Activated CD8-positive, alpha-beta memory T cell treated with anti-CD3 and anti-CD28 coated beads for 24 hours (primary cell): ENCODE measurements at regions not wholly inside any gene's neighbourhood (a gene's known extent, or its start where the extent isn't known, plus 50 kb on each side); places are given as distances from the start of the nearest gene placed in this dataset.
"Not testable (repeated sequence)": the region's sequence is repeated elsewhere in the genome, so short reads cannot be mapped to it uniquely, and the experiment has no call there.

Experiments
- DNase-seq: peaks from one replicate; pipeline ENCODE4 v3.0.0-alpha.2; 2020

GRCh38 chr4:155442267-155443105 lies 65.7 kb upstream of the MAP9 start:
- peak; percentile 83 for DNase-seq

DNA sequence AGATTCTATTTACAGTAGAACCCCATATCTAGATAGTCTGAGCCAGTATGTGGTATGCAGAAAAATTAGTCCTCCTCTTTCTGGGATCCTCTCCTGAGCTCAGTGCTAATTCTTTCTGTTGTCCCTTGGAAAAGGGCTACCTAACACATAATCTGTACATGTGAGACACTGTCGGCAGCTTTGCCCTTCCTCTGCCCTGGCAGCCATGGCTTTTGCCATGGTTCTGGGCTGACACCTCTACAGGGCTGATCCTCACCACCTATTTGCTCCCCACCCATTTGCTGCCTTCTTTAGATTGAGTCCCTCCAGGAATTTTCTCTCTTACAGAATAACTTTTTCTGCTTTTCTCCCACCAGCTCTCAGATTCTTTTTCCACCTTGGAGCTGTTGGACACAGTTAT lies 64.7 kb upstream of the MAP9 start:
- no peak for DNase-seq

DNA sequence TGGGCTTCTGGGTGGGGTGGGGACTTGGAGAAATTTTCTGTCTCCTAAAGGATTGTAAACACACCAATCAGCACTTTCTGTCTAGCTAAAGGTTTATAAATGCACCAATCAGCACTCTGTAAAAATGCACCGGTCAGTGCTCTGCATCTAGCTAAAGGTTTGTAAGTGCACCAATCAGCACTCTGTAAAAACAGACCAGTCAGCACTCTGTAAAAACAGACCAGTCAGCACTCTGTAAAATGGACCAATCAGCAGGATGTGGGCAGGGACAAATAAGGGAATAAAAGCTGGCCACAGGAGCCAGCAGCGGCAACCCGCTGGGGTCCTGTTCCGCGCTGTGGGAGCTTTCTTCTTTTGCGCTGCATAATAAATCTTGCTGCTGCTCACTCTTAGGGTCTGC lies 63.0 kb upstream of the MAP9 start:
- DNase-seq, result not testable (repeated sequence)

DNA sequence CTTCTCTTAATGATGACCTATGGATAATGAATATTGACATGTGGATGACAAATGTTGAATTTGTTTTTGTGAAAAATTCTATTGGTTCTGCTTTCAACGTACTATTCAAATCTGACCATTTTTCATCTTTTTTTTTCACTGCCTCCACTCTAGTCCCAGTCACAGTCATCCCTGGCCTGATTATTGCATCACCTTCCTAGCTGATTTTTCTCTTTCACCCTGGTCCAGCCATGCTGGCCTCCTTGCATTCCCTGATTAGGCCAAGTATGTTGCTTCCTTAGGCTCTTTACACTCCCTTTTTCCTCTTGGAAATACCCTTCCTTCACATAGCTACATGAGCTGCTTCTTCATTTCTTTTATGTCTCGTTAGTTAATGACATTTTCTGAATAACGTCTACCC lies 58.1 kb upstream of the MAP9 start:
- no peak for DNase-seq

DNA sequence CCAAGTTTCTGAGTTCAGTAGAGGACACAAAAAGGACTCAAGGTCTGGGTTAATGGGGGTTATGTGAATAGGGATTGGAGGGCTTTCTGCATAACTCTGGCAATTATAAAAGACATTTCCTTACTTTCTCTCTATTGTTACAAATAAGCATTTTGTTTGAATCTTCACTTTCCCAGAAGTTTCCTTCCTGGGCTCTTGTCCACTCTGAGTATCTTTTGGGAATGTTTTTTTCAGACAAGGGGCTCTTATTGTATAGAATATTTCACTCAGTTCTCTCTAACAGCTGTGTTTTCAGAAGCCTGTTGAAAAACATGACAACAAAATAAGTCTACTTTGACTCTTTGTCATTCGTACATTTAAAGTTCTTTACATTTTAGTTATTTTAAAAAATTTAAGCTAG lies 57.6 kb upstream of the MAP9 start:
- no peak for DNase-seq

DNA sequence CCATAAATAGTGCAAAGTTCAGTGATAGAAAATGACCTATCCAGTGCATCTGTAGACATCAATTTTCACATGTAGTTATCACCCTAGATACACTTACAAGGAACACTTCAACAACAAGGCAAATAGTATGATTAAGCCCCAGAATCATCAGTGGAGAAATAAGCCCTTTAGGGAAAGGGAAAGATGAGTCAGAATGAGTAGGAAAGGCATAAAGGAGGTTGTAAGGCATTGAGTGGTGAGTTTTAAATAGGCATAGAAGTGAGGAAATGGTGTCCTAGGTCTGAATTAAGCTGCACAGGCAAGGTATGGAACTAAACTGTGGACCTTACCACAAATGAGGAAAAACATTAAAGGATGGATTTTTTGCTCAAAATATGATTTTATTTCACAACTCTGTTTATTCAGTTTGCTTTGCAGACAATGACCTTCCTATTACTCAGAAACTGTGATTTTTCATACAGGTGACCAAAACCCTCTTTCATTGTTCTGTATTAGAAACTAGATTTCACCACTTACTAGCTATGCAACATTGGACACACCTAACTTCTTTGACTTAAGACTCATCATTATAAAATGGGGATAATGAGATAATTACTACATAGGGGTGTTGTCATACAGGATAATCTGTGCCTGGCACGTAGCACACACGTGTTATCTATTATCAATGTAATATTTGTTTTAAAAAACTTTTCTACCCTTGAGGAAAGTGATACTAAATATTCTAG lies 57.0 kb upstream of the MAP9 start:
- no peak for DNase-seq

- DNase-seq, result no peak
These were observed 54.4 kb upstream of the MAP9 start for GRCh38 chr4:155430895-155431795.

DNA sequence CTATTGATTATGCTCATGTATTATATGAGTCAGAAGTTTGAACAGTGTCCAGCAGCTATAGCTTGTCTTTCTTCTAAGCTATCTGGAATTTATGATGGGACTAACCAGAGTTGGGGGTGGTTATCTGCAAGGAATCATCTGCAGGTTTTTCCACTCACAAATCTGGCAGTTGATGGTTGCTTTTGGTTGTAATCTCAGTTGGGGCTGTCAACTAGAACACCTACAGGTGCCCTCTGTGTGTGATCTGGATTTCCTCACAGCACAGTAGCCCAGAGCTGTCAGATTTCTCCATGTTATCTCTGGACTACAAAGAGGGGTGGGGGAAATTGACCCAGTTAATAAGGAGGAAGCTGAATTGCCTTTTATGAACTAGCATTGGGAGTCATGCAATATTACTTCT lies 51.4 kb upstream of the MAP9 start:
- no peak for DNase-seq

- no peak for DNase-seq
These were observed 50.2 kb upstream of the MAP9 start for GRCh38 chr4:155426953-155427352.
